A549 (cell line): ENCODE measurements at regions not wholly inside any gene's neighbourhood (a gene's known extent, or its start where the extent isn't known, plus 50 kb on each side); places are given as distances from the start of the nearest gene placed in this dataset.

Source experiments
- ATAC-seq, 2 experiments: fragments of 200-7000 bp in 1 of 2; fragments of >200 bp in 1 of 2; cut with Nextera tagmentation in 1 of 2; cut with Tn5 transposase in 1 of 2; 3 replicates each; pipeline versions ENCODE4 v1.8.0 to v1.9.1; 2018 to 2020; ENCODE audit warnings: mild to moderate bottlenecking in 1 of 2, moderate library complexity in 1 of 2
- CTCF ChIA-PET: fragments of 300-600 bp; sonication (Branson Sonifier 250); formaldehyde crosslinking; extraction: SDS; loops from one replicate; lab custom pipeline; 2021; ENCODE audit warnings: antibody characterized with exemption, inconsistent platforms; lab: Yijun Ruan, JAX
- POLR2A ChIA-PET: fragments of 350-600 bp; formaldehyde crosslinking; extraction: SDS; loops from one replicate; lab custom pipeline; 2021; ENCODE audit warnings: antibody characterized with exemption, inconsistent platforms; lab: Yijun Ruan, JAX
- DNase-seq, 2 experiments: peaks; one replicate each; pipeline versions ENCODE4 v3.0.0 to v3.0.0-alpha.2; 2011 to 2016; ENCODE audit warnings: low read depth in 1 of 2, low spot score in 1 of 2
- FAIRE-seq: peaks from 2 replicates; lab custom pipeline; 2011; peaks lifted over from hg19 to GRCh38; lab: Jason Lieb, UNC
- H3K27ac ChIP-seq, 2 experiments: fragments of >200 bp; sonication (Bioruptor Twin); formaldehyde crosslinking; 3 replicates each; pipeline ENCODE4 v1.5.1; 2016 to 2017
- H3K4me1 ChIP-seq: fragments of >200 bp; sonication (Bioruptor Twin); formaldehyde crosslinking; 3 replicates; pipeline ENCODE4 v1.6.1; 2016
- H3K4me2 ChIP-seq: fragments of >200 bp; sonication (Bioruptor Twin); formaldehyde crosslinking; 3 replicates; pipeline ENCODE4 v1.6.1; 2016
- H3K4me3 ChIP-seq: fragments of >200 bp; sonication (Bioruptor Twin); formaldehyde crosslinking; 3 replicates; pipeline ENCODE4 v1.5.1; 2016
- H3K9me3 ChIP-seq: fragments of >200 bp; sonication (Bioruptor Twin); formaldehyde crosslinking; 3 replicates; pipeline ENCODE4 v1.6.1; 2016
- BHLHE40 ChIP-seq: IDR thresholded peaks from 2 replicates; pipeline ENCODE4 v1.6.1; 2012; ENCODE audit warnings: low read depth, low read length, inconsistent platforms
- CEBPB ChIP-seq, 2 experiments: fragments of >200 bp in 1 of 2; sonication (Bioruptor Twin) in 1 of 2; formaldehyde crosslinking in 1 of 2; IDR thresholded peaks; 2 replicates each; pipeline ENCODE4 v1.6.1; 2012 to 2016
- CHD2 ChIP-seq: fragments of 150-350 bp; IDR thresholded peaks from 2 replicates; pipeline ENCODE4 v1.6.1; 2014; ENCODE audit warnings: low read length; ENCODE audit not compliant: partially characterized antibody
- CTCF ChIP-seq: fragments of >200 bp; sonication (Bioruptor Twin); formaldehyde crosslinking; IDR thresholded peaks from 3 replicates; pipeline ENCODE4 v1.5.1; 2016
- EP300 ChIP-seq, 2 experiments: fragments of >200 bp; sonication (Bioruptor Twin); formaldehyde crosslinking; IDR thresholded peaks; 2 replicates in 1 of 2; 3 replicates in 1 of 2; pipeline ENCODE4 v1.6.1; 2016 to 2017
- ESRRA ChIP-seq: fragments of 150-350 bp; IDR thresholded peaks from 2 replicates; pipeline ENCODE4 v1.6.1; 2014; ENCODE audit warnings: mild to moderate bottlenecking, low read length, borderline replicate concordance
- FOSB ChIP-seq: fragments of 250-450 bp; sonication (Bioruptor Pico); IDR thresholded peaks from 2 replicates; pipeline ENCODE4 v1.5.0; 2020; ENCODE audit warnings: mild to moderate bottlenecking, moderate library complexity
- GATA3 ChIP-seq: IDR thresholded peaks from 2 replicates; pipeline ENCODE4 v1.6.1; 2012; ENCODE audit warnings: borderline replicate concordance
- JUN ChIP-seq, 2 experiments: fragments of >200 bp; sonication (Bioruptor Twin); formaldehyde crosslinking; IDR thresholded peaks; 2 replicates in 1 of 2; 3 replicates in 1 of 2; pipeline ENCODE4 v1.6.1; 2016 to 2017
- JUNB ChIP-seq: fragments of >200 bp; sonication (Bioruptor Twin); formaldehyde crosslinking; IDR thresholded peaks from 2 replicates; pipeline ENCODE4 v1.6.1; 2016
- MAX ChIP-seq: IDR thresholded peaks from 2 replicates; pipeline ENCODE4 v1.6.1; 2012
- MAZ ChIP-seq: fragments of 150-350 bp; IDR thresholded peaks from 2 replicates; pipeline ENCODE4 v1.6.1; 2014; ENCODE audit warnings: antibody characterized with exemption, low read depth, low read length, borderline replicate concordance
- MYC ChIP-seq: IDR thresholded peaks from 2 replicates; pipeline ENCODE4 v1.6.1; 2012; ENCODE audit warnings: mild to moderate bottlenecking, inconsistent platforms, low read length, improper control_type of control experiment, borderline replicate concordance
- NFE2L2 ChIP-seq: fragments of 150-350 bp; conservative IDR thresholded peaks from 2 replicates; pipeline ENCODE4 v1.6.1; 2014; ENCODE audit warnings: low read length
- PBX3 ChIP-seq: IDR thresholded peaks from 2 replicates; pipeline ENCODE4 v1.6.1; 2012
- PHF8 ChIP-seq: fragments of 200-600 bp; sonication (generic); IDR thresholded peaks from 2 replicates; pipeline ENCODE4 v1.6.1; 2016; ENCODE audit warnings: low read depth, mild to moderate bottlenecking, antibody characterized with exemption, moderate library complexity, borderline replicate concordance
- POLR2A ChIP-seq: IDR thresholded peaks from 2 replicates; pipeline ENCODE4 v1.6.1; 2012; ENCODE audit warnings: mild to moderate bottlenecking, low read length
- RAD21 ChIP-seq, 2 experiments: fragments of >200 bp in 1 of 2; sonication (Bioruptor Twin) in 1 of 2; formaldehyde crosslinking in 1 of 2; IDR thresholded peaks in 1 of 2; conservative IDR thresholded peaks in 1 of 2; 2 replicates in 1 of 2; 3 replicates in 1 of 2; pipeline ENCODE4 v1.6.1; 2012 to 2018; ENCODE audit warnings: inconsistent platforms in 1 of 2
- REST ChIP-seq: fragments of 200-600 bp; sonication (generic); IDR thresholded peaks from 2 replicates; pipeline ENCODE4 v1.6.1; 2016; ENCODE audit warnings: antibody characterized with exemption, mild to moderate bottlenecking, moderate library complexity
- RNF2 ChIP-seq: fragments of 200-600 bp; sonication (generic); IDR thresholded peaks from 2 replicates; pipeline ENCODE4 v1.6.1; 2016; ENCODE audit warnings: low read depth, mild to moderate bottlenecking, antibody characterized with exemption, moderate library complexity, borderline replicate concordance
- TP53 ChIP-seq: fragments of 250-450 bp; sonication (Bioruptor Pico); IDR thresholded peaks from 2 replicates; pipeline ENCODE4 v1.5.0; 2021; ENCODE audit warnings: mild to moderate bottlenecking, moderate library complexity
- ZNF302 ChIP-seq: fragments of 250-450 bp; sonication (Bioruptor Pico); IDR thresholded peaks from 2 replicates; pipeline ENCODE4 v1.9.0; 2021; ENCODE audit warnings: inconsistent platforms, mild to moderate bottlenecking, moderate library complexity
- ZSCAN20 ChIP-seq: fragments of 250-450 bp; sonication (Bioruptor Pico); IDR thresholded peaks from 2 replicates; pipeline ENCODE4 v1.8.0; 2022; ENCODE audit warnings: mild to moderate bottlenecking, moderate library complexity
- whole genome bisulfite sequencing: methylation state at CpG from one replicate; pipeline ENCODE4 v1.1.6; 2017; ENCODE audit errors: missing lambda C conversion rate; 5-methylcytosine and 5-hydroxymethylcytosine counted together

GRCh38 chr4:132955146-132955545 lies 193.9 kb upstream of the PCDH10 start:
- no peak for FAIRE-seq
- Histone ChIP-seq H3K27ac (no peak overlapping the region), H3K4me2 (no peak overlapping the region), H3K4me1 (no peaks in the 10 kb centered on the region), H3K9me3 (no peaks in the 10 kb centered on the region), H3K4me3 (no peak overlapping the region)
- no peak for ATAC-seq
- TF ChIP-seq POLR2A: no peak
- TF ChIP-seq CEBPB (IDR thresholded peaks at IDR 0.05): no peak
- TF ChIP-seq FOSB (CRISPR knock-in tag): no peak
- no peak for TF ChIP-seq CTCF
- no peak for TF ChIP-seq GATA3
- TF ChIP-seq RNF2: no peak
- TF ChIP-seq ESRRA: no peak
- TF ChIP-seq JUN (IDR thresholded peaks at IDR 0.05): no peak
- no peak for TF ChIP-seq PBX3
- no peak for TF ChIP-seq RAD21 (conservative IDR thresholded peaks at IDR 0.05 in 1 of 2, IDR thresholded peaks at IDR 0.05 in 1 of 2)
- no peak for TF ChIP-seq MAZ
- no peak for TF ChIP-seq ZNF302 (CRISPR knock-in tag)
- no peak for TF ChIP-seq REST
- TF ChIP-seq BHLHE40: no peak
- TF ChIP-seq CHD2: no peak
- no peak for TF ChIP-seq JUNB
- TF ChIP-seq TP53 (CRISPR knock-in tag): no peak
- TF ChIP-seq NFE2L2: no peak
- no peak for TF ChIP-seq MYC
- POLR2A ChIA-PET: no interaction called here
- CTCF ChIA-PET: no interaction called here
- no peak for DNase-seq

- ChIA-PET POLR2A (no interaction called here), CTCF (no interaction called here)
- Histone ChIP-seq H3K4me1 (no peaks in the 10 kb centered on the region), H3K9me3 (no peaks in the 10 kb centered on the region), H3K27ac (no peak overlapping the region), H3K4me2 (no peak overlapping the region), H3K4me3 (no peak overlapping the region)
- TF ChIP-seq MAX: no peak
- TF ChIP-seq JUNB: no peak
- TF ChIP-seq PHF8: no peak
- no peak for TF ChIP-seq ZSCAN20 (CRISPR knock-in tag)
- TF ChIP-seq EP300 (IDR thresholded peaks at IDR 0.05): no peak
- 18% methylated on average over 2 of the region's 2 CpGs for WGBS
- ATAC-seq: no peak
- DNase-seq: no peak
- FAIRE-seq: no peak
These were observed 192.1 kb upstream of the PCDH10 start for GRCh38 chr4:132956962-132957361.
